Large intestine (tissue), 3 donors: ENCODE measurements at regions not wholly inside any gene's neighbourhood (a gene's known extent, or its start where the extent isn't known, plus 50 kb on each side); places are given as distances from the start of the nearest gene placed in this dataset.
A peak's percentile ranks its signal among the peaks of the same experiment; 100 is the strongest.

ENCODE experiments used
- DNase-seq, 2 donors: peaks; one replicate each; pipeline versions ENCODE4 v3.0.0 to v3.0.0-alpha.2; 2013
- H3K27ac ChIP-seq: one replicate; pipeline ENCODE4 v1.5.1; 2013; ENCODE audit warnings: low read length
- H3K27me3 ChIP-seq: 2 replicates; pipeline ENCODE4 v1.6.1; 2013; ENCODE audit warnings: low read length; ENCODE audit not compliant: control insufficient read depth, insufficient read depth
- H3K36me3 ChIP-seq: 2 replicates; pipeline ENCODE4 v1.6.1; 2013; ENCODE audit warnings: low read length; ENCODE audit not compliant: control insufficient read depth, insufficient read depth
- H3K4me1 ChIP-seq: one replicate; pipeline ENCODE4 v1.6.1; 2013; ENCODE audit warnings: low read length; ENCODE audit not compliant: control insufficient read depth, insufficient read depth
- H3K4me3 ChIP-seq: one replicate; pipeline ENCODE4 v1.5.1; 2013; ENCODE audit warnings: low read length
- H3K9me3 ChIP-seq: one replicate; pipeline ENCODE4 v1.6.1; 2013; ENCODE audit warnings: mild to moderate bottlenecking, low read depth, low read length, moderate library complexity; ENCODE audit not compliant: control insufficient read depth
- WGBS: methylation state at CpG from one replicate; pipeline ENCODE4 v1.1.5; 2013; ENCODE audit warnings: low lambda C conversion rate; ENCODE audit not compliant: insufficient coverage; 5-methylcytosine and 5-hydroxymethylcytosine counted together

DNA sequence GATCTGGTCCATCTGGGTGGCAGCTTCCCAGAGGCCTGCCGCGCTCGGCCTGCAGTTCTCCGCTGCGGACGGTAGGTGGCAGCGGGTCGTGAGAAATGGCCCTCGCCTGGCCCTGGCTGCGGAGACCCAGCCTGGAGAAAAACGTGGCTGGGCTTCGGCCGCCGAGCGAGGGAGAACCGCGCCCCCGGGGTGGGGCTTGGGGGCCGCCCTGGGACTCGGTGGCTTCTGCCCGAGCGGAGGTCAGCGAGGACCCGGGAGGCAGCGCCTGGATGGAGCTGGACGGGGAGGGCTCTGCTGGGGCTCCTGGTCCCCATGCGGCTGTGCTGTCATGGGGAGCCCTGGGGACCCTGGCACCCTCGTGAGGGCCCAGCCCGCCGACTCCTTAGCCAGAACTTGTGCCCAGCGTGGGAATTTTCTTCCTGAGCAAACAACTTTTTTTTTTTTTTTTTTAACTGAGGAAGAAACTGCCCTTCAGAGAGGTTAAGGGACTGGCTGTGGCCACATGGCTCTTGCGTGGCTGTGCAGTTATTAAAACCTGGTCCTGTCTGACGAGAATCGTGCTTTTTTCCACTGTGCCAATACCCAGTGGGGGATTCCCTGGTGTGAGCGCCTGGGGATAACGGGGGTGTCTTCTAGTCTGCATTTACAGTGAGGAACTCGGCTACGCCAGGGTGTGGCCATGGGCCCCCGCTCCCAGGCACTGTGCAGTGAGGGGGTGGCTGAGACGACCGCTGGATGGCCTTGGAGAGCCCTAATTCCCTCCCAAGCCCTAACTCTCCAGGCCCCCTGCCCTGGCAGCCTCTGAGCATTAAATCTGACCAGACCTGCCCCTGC is 535.6 kb downstream of the INSC start:
- Histone ChIP-seq H3K9me3 (peaks cover 3% of the 10 kb centered on the region), H3K4me1 (peaks cover 46% of the 10 kb centered on the region), H3K4me3 (peak overlapping the region; percentile 25), H3K27me3 (peaks cover 5% of the 10 kb centered on the region), H3K27ac (peak overlapping the region; percentile 74), H3K36me3 (no peaks in the 10 kb centered on the region)
- no CpG with 5 or more reads among the region's 41 CpGs for WGBS
- peak; percentile 94 to 96 for DNase-seq

DNA sequence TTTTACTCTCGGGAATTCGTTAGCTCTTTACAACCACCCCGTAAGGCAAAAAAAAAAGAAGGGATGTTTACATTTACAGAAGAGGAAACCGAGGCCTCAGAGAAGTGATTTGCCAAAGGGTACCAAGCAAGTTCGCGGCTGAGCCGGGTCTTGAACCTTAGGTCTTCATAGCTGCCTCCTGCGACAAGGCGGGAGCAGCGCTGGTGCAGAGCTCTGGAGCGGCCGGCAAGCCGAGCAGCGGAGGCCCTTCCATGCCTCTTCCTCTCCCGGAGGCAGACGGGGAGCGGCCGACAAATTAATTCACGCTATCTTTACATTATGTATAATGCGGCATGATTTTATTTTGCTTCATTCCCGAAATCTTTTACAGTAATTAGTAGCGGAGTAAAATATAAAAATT is 536.3 kb downstream of the INSC start:
- H3K4me3 ChIP-seq = no peak overlapping the region
- DNase-seq = no peak
- peaks cover 50% of the 10 kb centered on the region for H3K4me1 ChIP-seq
- H3K27ac ChIP-seq = peak overlapping the region; percentile 74
- WGBS = 80% methylated on average over 4 of the region's 22 CpGs
- peaks cover 5% of the 10 kb centered on the region for H3K27me3 ChIP-seq
- H3K36me3 ChIP-seq = no peaks in the 10 kb centered on the region
- peaks cover 3% of the 10 kb centered on the region for H3K9me3 ChIP-seq

DNA sequence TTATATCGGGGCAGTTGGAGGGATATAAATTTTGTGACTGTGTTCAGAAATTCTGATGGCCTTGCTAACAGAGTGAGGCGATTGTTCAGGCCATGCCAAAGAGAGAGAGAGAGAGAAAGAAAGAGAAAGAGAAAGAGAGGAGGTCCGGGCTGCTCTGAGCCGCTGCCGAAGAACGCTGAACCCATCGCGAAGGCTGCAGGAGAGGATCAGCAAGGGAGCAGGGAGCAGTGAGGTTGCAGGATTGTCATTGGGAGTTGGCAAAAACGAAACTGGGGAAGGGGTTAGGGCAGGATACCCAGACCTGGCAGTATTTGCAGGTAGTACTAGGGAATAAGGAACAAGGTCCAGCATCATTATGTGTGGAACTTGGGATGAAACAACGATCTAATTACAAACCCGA is 537.1 kb downstream of the INSC start:
- H3K4me3 ChIP-seq = no peak overlapping the region
- H3K27me3 ChIP-seq = peaks cover 5% of the 10 kb centered on the region
- WGBS = 83% methylated on average over 1 of the region's 11 CpGs
- no peak for DNase-seq
- H3K9me3 ChIP-seq = peaks cover 3% of the 10 kb centered on the region
- H3K36me3 ChIP-seq = no peaks in the 10 kb centered on the region
- H3K4me1 ChIP-seq = peaks cover 52% of the 10 kb centered on the region
- H3K27ac ChIP-seq = peak overlapping the region; percentile 66

DNA sequence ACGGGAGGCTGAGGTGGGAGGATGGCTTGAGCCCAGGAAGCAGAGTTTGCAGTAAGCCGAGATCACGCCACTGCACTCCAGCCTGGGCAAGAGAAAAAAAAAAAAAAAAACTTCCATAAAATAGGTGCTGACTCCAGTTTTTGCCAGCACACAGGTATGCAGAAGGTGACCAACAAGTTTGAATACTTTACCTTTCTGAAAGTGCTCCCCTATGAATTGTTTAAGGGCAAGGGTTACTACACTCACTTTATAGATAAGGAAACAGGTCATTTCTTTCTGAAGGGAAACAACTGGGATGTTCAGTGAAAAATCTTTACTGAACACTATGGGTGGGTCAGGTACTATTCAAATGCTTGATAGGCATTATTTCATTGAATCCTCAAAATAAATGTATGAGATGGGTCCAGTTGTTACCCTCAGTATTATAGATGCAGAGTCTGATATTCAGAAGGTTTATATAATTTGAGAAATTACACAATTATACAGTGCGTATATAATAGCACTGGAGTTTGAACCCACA is 538.5 kb downstream of the INSC start:
- Histone ChIP-seq H3K27ac (peak overlapping the region; percentile 66), H3K36me3 (no peaks in the 10 kb centered on the region), H3K4me1 (peaks cover 52% of the 10 kb centered on the region), H3K27me3 (peaks cover 5% of the 10 kb centered on the region), H3K9me3 (peaks cover 3% of the 10 kb centered on the region), H3K4me3 (no peak overlapping the region)
- DNase-seq = peak in 1 of 2 donors; percentile 69
- WGBS = 60% methylated on average over 1 of the region's 4 CpGs

- Histone ChIP-seq H3K9me3 (peaks cover 3% of the 10 kb centered on the region), H3K4me1 (peaks cover 57% of the 10 kb centered on the region), H3K27ac (peak overlapping the region; percentile 66), H3K4me3 (no peak overlapping the region), H3K27me3 (peaks cover 5% of the 10 kb centered on the region), H3K36me3 (no peaks in the 10 kb centered on the region)
- DNase-seq = peak in 1 of 2 donors; percentile 54
- no CpG with 5 or more reads among the region's 4 CpGs for WGBS
Observed at GRCh38 chr11:15654451-15654850, 539.7 kb downstream of the INSC start.

DNA sequence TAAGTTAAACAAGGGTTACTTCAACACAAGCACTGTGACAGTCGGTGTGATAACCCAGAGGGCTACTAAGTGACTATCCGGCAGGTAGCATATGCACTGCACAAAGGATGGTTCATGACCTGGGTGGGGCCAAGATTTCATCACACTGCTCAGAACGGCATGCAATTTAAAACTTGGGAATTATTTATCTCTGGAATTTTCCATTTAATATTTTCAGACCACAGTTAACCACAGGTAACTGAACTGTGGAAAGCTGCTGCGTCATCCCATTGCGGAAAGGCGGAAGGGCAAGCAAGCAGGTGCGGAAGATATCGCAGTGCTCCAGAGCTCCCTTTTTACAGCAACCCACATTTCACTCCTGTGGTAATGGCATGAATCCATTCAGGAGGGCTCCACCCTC is 540.8 kb downstream of the INSC start:
- peak; percentile 83 to 91 for DNase-seq
- Histone ChIP-seq H3K27ac (peak overlapping the region; percentile 61), H3K4me1 (peaks cover 49% of the 10 kb centered on the region)

GRCh38 chr11:15657264-15657663 is 542.5 kb downstream of the INSC start:
- Histone ChIP-seq H3K27ac (no peak overlapping the region), H3K4me1 (peaks cover 42% of the 10 kb centered on the region), H3K27me3 (no peaks in the 10 kb centered on the region), H3K36me3 (no peaks in the 10 kb centered on the region), H3K9me3 (no peaks in the 10 kb centered on the region), H3K4me3 (no peak overlapping the region)
- WGBS = no CpG with 5 or more reads among the region's 5 CpGs
- no peak for DNase-seq

More for the DNA sequence above, 540.8 kb downstream of the INSC start:
- Histone ChIP-seq H3K27me3 (peaks cover 5% of the 10 kb centered on the region), H3K36me3 (no peaks in the 10 kb centered on the region), H3K4me3 (no peak overlapping the region), H3K9me3 (peaks cover 3% of the 10 kb centered on the region)
- 82% methylated on average over 2 of the region's 8 CpGs for WGBS

DNA sequence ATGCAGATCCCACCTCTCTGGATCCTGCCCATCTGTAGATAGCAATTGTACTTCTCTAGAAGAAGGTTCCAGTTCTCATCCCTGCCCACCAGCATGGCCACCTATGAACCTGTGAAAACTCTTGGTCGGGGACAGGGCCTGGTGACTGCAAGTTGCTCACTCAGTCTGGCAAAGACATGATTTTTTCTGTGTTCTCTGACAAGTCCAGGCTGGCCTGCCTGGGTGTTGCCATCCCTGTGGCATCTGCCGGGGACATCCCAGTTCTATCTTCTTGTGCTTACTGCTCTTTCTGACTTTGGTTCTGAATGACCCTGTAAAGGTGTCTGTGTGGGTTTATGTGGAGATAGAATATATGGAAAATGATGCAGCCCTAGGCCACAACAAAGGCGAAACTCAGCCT is 545.8 kb downstream of the INSC start:
- no peak for DNase-seq

DNA sequence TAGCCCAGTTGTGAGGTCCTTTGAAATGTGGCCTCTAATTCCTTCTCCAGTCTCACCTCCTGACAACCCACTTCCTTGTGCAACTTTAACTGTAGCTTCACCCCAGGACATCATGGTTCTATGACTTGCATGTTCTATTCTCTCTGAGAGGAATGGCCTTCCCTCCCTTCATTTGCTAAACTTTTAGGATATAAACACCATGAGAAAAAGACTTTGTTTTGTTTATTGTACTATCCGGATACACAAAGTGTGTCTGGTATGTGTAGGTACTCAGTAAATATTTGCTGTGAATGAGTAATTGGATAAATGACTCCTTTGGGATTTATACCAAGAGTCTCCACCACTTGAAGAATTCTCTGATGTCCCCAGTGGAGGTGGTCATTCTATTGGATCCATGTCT is 547.6 kb downstream of the INSC start:
- H3K9me3 ChIP-seq = no peaks in the 10 kb centered on the region
- WGBS = no CpG with 5 or more reads among the region's 1 CpG
- H3K27me3 ChIP-seq = no peaks in the 10 kb centered on the region
- peak in 1 of 2 donors; percentile 48 for DNase-seq
- H3K4me1 ChIP-seq = peaks cover 24% of the 10 kb centered on the region
- no peak overlapping the region for H3K4me3 ChIP-seq
- H3K27ac ChIP-seq = no peak overlapping the region
- no peaks in the 10 kb centered on the region for H3K36me3 ChIP-seq

More for the DNA sequence above, 545.8 kb downstream of the INSC start:
- peaks cover 26% of the 10 kb centered on the region for H3K4me1 ChIP-seq
- H3K4me3 ChIP-seq = no peak overlapping the region
- H3K27me3 ChIP-seq = no peaks in the 10 kb centered on the region
- no peaks in the 10 kb centered on the region for H3K36me3 ChIP-seq
- H3K27ac ChIP-seq = no peak overlapping the region
- no peaks in the 10 kb centered on the region for H3K9me3 ChIP-seq
- no CpG with 5 or more reads among the region's 3 CpGs for WGBS

- H3K4me3 ChIP-seq = no peak overlapping the region
- H3K4me1 ChIP-seq = peaks cover 24% of the 10 kb centered on the region
- DNase-seq = no peak
- no peaks in the 10 kb centered on the region for H3K9me3 ChIP-seq
- no peaks in the 10 kb centered on the region for H3K27me3 ChIP-seq
- H3K27ac ChIP-seq = no peak overlapping the region
- no CpG with 5 or more reads among the region's 7 CpGs for WGBS
- H3K36me3 ChIP-seq = no peaks in the 10 kb centered on the region
Observed at GRCh38 chr11:15663777-15664218, 549.1 kb downstream of the INSC start.
